ENCODE measurements at regions not wholly inside any gene's neighbourhood (a gene's known extent, or its start where the extent isn't known, plus 50 kb on each side); places are given as distances from the start of the nearest gene placed in this dataset.

DNA sequence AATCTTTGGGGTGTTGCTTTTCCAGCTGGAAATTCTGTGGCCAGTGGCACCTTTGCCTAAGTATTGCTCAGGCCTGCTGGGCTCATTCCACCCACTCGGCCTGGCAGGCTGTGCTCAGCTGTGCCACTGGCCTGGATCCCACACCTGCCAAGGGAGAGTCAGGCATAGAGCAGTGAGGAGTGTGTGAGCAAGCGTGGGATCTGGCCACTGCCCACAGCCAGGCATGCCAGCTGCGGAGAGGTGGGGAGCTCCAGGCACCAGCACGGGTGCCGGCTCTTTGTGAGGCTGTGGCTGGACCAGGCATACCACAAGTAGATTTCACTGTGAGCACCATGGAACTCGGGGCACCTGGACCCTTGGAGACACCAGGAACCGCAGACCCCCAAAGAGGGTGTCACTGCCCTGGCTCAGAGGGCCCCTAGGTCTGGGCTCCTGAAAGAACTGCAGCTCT lies 118.1 kb upstream of the MAP2 start:
- H3K4me3 ChIP-seq (ENCODE audit: low read depth, low read length, poor library complexity, severe bottlenecking) = no peak overlapping the region
- ChIA-PET POLR2A (no interaction called here), CTCF (ENCODE audit: unreplicated experiment) (no interaction called here)
- no peaks in the 10 kb centered on the region for H3K79me2 ChIP-seq (ENCODE audit: insufficient read depth, low read depth, low read length)
- H3K4me1 ChIP-seq (ENCODE audit: insufficient read depth, low read length, poor library complexity, severe bottlenecking) = no peaks in the 10 kb centered on the region
- TF ChIP-seq, protein P1, sequence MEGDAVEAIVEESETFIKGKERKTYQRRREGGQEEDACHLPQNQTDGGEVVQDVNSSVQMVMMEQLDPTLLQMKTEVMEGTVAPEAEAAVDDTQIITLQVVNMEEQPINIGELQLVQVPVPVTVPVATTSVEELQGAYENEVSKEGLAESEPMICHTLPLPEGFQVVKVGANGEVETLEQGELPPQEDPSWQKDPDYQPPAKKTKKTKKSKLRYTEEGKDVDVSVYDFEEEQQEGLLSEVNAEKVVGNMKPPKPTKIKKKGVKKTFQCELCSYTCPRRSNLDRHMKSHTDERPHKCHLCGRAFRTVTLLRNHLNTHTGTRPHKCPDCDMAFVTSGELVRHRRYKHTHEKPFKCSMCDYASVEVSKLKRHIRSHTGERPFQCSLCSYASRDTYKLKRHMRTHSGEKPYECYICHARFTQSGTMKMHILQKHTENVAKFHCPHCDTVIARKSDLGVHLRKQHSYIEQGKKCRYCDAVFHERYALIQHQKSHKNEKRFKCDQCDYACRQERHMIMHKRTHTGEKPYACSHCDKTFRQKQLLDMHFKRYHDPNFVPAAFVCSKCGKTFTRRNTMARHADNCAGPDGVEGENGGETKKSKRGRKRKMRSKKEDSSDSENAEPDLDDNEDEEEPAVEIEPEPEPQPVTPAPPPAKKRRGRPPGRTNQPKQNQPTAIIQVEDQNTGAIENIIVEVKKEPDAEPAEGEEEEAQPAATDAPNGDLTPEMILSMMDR (conservative IDR thresholded peaks at IDR 0.05; ENCODE audit: low read length) = no peak
- no peak for TF ChIP-seq EZH2phosphoT487 (IDR thresholded peaks at IDR 0.05; ENCODE audit: borderline replicate concordance, low read depth, low read length)
- no peak for DNase-seq (ENCODE audit: low spot score)
- H3K9me3 ChIP-seq (ENCODE audit: low read length) = no peaks in the 10 kb centered on the region
- H3K9me2 ChIP-seq (ENCODE audit: insufficient read depth, low read length) = no peaks in the 10 kb centered on the region
- no peak overlapping the region for H2AFZ ChIP-seq (ENCODE audit: low read length)
- no peak overlapping the region for H3K4me2 ChIP-seq (ENCODE audit: low read length)
- no peak overlapping the region for H3K27ac ChIP-seq (ENCODE audit: low read depth, low read length, poor library complexity, severe bottlenecking)
- no TSS peak for BruUV-seq (replicated peaks)
- intact Hi-C loops (cut with micrococcal nuclease; ENCODE audit: unreplicated experiment) = no loop called here
- H4K20me1 ChIP-seq (ENCODE audit: insufficient read depth, low read length) = no peaks in the 10 kb centered on the region
- no peaks in the 10 kb centered on the region for H3K36me3 ChIP-seq (ENCODE audit: insufficient read depth, low read length)

DNA sequence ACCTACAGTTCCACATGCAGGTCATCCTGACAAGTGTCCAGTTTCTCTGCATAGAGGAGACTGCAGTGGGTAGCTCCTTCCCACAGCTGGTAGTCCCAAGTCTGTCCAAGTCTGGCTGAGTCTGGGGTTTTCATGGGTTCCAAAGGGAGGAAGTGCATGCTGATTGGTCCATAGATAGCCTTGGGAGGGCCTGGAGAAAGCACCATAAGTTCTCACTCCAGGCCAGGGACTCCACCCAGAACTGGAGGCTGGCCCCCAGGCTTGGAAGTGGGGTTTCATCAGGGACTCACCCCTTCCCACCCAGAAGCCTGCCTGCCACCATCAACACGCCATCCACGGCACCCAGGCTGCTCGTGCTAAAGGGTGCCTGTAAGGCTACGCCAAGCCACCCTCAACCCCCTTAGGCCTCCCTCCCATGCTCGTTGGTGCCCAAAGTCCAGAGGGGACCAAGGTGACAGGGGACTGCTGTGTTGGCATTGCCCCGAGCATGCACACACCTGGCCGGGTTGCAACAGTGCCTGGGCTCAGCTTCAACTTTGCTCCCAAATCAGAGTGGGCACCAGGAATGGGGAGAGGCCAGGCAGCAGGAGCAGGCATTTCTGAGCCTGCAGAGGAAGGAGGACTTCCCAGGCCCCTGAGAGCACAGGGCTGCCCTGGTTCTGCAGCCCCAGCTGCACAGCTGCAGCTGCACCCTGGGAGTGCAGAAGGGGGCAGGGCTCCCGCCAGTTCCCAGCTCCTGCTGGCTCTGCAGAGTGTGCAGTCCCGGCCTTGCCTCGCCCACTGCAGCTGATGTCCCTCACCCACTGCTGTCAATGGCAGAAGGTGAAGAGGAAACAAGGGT lies 116.5 kb upstream of the MAP2 start:
- no peak for DNase-seq (ENCODE audit: low spot score)
- ChIA-PET CTCF (ENCODE audit: unreplicated experiment) (no interaction called here), POLR2A (interaction anchor here (0.6 kb wide), 1 partner anchor 1222 kb away, joined by 3 read pairs; no protein-coding TSS in a partner anchor)
- Histone ChIP-seq H4K20me1 (ENCODE audit: insufficient read depth, low read length) (no peaks in the 10 kb centered on the region), H2AFZ (ENCODE audit: low read length) (no peak overlapping the region), H3K9me2 (ENCODE audit: insufficient read depth, low read length) (no peaks in the 10 kb centered on the region), H3K4me3 (ENCODE audit: low read depth, low read length, poor library complexity, severe bottlenecking) (no peak overlapping the region), H3K79me2 (ENCODE audit: insufficient read depth, low read depth, low read length) (no peaks in the 10 kb centered on the region), H3K36me3 (ENCODE audit: insufficient read depth, low read length) (no peaks in the 10 kb centered on the region), H3K27ac (ENCODE audit: low read depth, low read length, poor library complexity, severe bottlenecking) (no peak overlapping the region), H3K9me3 (ENCODE audit: low read length) (no peaks in the 10 kb centered on the region), H3K4me2 (ENCODE audit: low read length) (no peak overlapping the region), H3K4me1 (ENCODE audit: insufficient read depth, low read length, poor library complexity, severe bottlenecking) (no peaks in the 10 kb centered on the region)
- no TSS peak for BruUV-seq (replicated peaks)
- intact Hi-C loops (cut with micrococcal nuclease; ENCODE audit: unreplicated experiment) = no loop called here
- TF ChIP-seq, protein P1 (conservative IDR thresholded peaks at IDR 0.05; ENCODE audit: low read length) = no peak
- no peak for TF ChIP-seq EZH2phosphoT487 (IDR thresholded peaks at IDR 0.05; ENCODE audit: borderline replicate concordance, low read depth, low read length)

- intact Hi-C loops (cut with micrococcal nuclease; ENCODE audit: unreplicated experiment) = no loop called here
- TF ChIP-seq, protein P1 (conservative IDR thresholded peaks at IDR 0.05; ENCODE audit: low read length) = no peak
- no peak for TF ChIP-seq EZH2phosphoT487 (IDR thresholded peaks at IDR 0.05; ENCODE audit: borderline replicate concordance, low read depth, low read length)
- H3K4me2 ChIP-seq (ENCODE audit: low read length) = no peak overlapping the region
- no peaks in the 10 kb centered on the region for H3K4me1 ChIP-seq (ENCODE audit: insufficient read depth, low read length, poor library complexity, severe bottlenecking)
- no peaks in the 10 kb centered on the region for H3K79me2 ChIP-seq (ENCODE audit: insufficient read depth, low read depth, low read length)
- H4K20me1 ChIP-seq (ENCODE audit: insufficient read depth, low read length) = no peaks in the 10 kb centered on the region
- no peak overlapping the region for H3K27ac ChIP-seq (ENCODE audit: low read depth, low read length, poor library complexity, severe bottlenecking)
- ChIA-PET CTCF (ENCODE audit: unreplicated experiment) (no interaction called here), POLR2A (no interaction called here)
- no peak overlapping the region for H2AFZ ChIP-seq (ENCODE audit: low read length)
- H3K4me3 ChIP-seq (ENCODE audit: low read depth, low read length, poor library complexity, severe bottlenecking) = no peak overlapping the region
- no peak for DNase-seq (ENCODE audit: low spot score)
- H3K36me3 ChIP-seq (ENCODE audit: insufficient read depth, low read length) = no peaks in the 10 kb centered on the region
- H3K9me3 ChIP-seq (ENCODE audit: low read length) = no peaks in the 10 kb centered on the region
- no TSS peak for BruUV-seq (replicated peaks)
- no peaks in the 10 kb centered on the region for H3K9me2 ChIP-seq (ENCODE audit: insufficient read depth, low read length)
Measured at GRCh38 chr2:209308415-209308814, 115.4 kb upstream of the MAP2 start.
